ENCODE measurements at regions not wholly inside any gene's neighbourhood (a gene's known extent, or its start where the extent isn't known, plus 50 kb on each side); places are given as distances from the start of the nearest gene placed in this dataset.

DNA sequence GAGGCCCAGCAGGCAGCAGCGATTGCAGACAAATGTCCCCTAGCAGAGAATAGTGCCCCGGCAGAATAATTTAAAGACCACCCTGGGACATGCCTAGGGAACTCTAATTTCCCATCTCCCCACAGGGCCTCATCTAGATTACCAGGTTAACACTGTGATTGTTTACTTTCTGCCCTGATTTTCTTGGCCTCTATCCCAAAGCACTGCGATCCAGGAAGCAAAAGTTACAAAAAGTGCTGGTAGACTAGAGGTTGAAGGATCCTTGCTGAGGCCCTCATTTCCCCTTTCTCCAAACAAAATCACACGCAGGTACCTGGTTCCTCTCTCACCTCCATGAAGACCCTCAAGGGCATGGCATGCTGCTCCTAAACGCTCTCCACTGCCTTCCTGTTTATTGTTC is 229.7 kb downstream of the C1orf94 start:
- H3K9me3 ChIP-seq (ENCODE audit: control insufficient read depth, insufficient read depth, low read depth, low read length) = no peaks in the 10 kb centered on the region
- H3K4me2 ChIP-seq (ENCODE audit: extremely low read depth, insufficient read depth, low read length) = no peak overlapping the region
- H3K27me3 ChIP-seq (ENCODE audit: control insufficient read depth, insufficient read depth, low read length) = no peaks in the 10 kb centered on the region
- H3K4me1 ChIP-seq (ENCODE audit: control insufficient read depth, extremely low read depth, insufficient read depth, low read length) = no peaks in the 10 kb centered on the region
- H4K20me1 ChIP-seq (ENCODE audit: control insufficient read depth, extremely low read depth, insufficient read depth, low read length) = no peaks in the 10 kb centered on the region
- H3K79me2 ChIP-seq (ENCODE audit: control insufficient read depth, insufficient read depth, low read length) = no peaks in the 10 kb centered on the region
- DNase-seq (ENCODE audit: low read depth in 2 of 2) = no peak
- H3K27ac ChIP-seq (ENCODE audit: insufficient read depth, low read length) = no peak overlapping the region
- no peak overlapping the region for H3K4me3 ChIP-seq (replicated peaks in 1 of 4; ENCODE audit: control extremely low read depth in 1 of 4, insufficient read depth in 1 of 4, low read depth in 3 of 4, low read length in 4 of 4)
- no peak overlapping the region for H2AFZ ChIP-seq (ENCODE audit: low read length)
- no peaks in the 10 kb centered on the region for H3K36me3 ChIP-seq (ENCODE audit: control insufficient read depth, insufficient read depth, low read length)
- no peak overlapping the region for H3K9ac ChIP-seq (ENCODE audit: insufficient read depth, low read length)
- no peak for TF ChIP-seq EZH2 (IDR thresholded peaks at IDR 0.05; ENCODE audit: low read length, missing control alignments)
- TF ChIP-seq, protein P1, sequence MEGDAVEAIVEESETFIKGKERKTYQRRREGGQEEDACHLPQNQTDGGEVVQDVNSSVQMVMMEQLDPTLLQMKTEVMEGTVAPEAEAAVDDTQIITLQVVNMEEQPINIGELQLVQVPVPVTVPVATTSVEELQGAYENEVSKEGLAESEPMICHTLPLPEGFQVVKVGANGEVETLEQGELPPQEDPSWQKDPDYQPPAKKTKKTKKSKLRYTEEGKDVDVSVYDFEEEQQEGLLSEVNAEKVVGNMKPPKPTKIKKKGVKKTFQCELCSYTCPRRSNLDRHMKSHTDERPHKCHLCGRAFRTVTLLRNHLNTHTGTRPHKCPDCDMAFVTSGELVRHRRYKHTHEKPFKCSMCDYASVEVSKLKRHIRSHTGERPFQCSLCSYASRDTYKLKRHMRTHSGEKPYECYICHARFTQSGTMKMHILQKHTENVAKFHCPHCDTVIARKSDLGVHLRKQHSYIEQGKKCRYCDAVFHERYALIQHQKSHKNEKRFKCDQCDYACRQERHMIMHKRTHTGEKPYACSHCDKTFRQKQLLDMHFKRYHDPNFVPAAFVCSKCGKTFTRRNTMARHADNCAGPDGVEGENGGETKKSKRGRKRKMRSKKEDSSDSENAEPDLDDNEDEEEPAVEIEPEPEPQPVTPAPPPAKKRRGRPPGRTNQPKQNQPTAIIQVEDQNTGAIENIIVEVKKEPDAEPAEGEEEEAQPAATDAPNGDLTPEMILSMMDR (conservative IDR thresholded peaks at IDR 0.05 in 1 of 2, IDR thresholded peaks at IDR 0.05 in 1 of 2; ENCODE audit: low read depth in 1 of 2, low read length in 2 of 2) = no peak

DNA sequence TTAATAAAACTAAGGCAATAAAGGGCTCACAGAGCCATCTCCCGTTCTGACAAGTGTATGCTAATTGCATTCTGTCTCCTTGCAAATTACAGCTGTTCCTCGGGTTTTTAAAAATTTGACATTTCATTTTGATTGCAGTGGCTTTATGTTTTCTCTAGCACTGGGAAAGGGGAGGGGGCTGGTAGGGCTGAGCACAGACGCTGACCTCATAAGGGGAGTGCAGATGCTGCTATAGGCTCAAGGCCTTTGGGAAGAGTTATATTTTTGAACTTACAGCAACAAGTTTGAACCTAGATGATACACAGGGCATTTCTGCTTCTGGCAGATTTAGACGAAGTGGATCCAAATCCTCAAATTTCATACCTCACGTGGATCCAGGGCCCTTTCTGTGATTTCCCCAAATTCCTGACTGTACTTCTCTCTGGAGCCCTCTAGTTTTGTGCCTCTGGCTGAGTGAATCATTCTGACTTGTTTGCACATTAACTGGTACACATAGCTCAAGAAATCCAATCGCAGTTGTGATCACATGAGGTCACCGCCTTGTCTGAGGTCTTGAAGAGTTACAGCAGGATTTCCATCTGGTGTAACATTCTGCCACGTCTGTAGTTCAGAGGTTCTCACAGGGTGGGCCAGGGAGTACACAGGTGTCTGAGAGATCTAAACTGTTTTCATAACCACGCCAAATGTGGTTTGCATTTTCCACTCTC is 230.3 kb downstream of the C1orf94 start:
- no peak overlapping the region for H3K9ac ChIP-seq (ENCODE audit: insufficient read depth, low read length)
- no peak overlapping the region for H3K4me2 ChIP-seq (ENCODE audit: extremely low read depth, insufficient read depth, low read length)

GRCh38 chr1:34408011-34408410 is 231.3 kb downstream of the C1orf94 start:
- Histone ChIP-seq H3K9ac (ENCODE audit: insufficient read depth, low read length) (no peak overlapping the region), H3K4me3 (replicated peaks in 1 of 4; ENCODE audit: control extremely low read depth in 1 of 4, insufficient read depth in 1 of 4, low read depth in 3 of 4, low read length in 4 of 4) (no peak overlapping the region), H3K79me2 (ENCODE audit: control insufficient read depth, insufficient read depth, low read length) (no peaks in the 10 kb centered on the region), H4K20me1 (ENCODE audit: control insufficient read depth, extremely low read depth, insufficient read depth, low read length) (no peaks in the 10 kb centered on the region), H2AFZ (ENCODE audit: low read length) (no peak overlapping the region), H3K9me3 (ENCODE audit: control insufficient read depth, insufficient read depth, low read depth, low read length) (no peaks in the 10 kb centered on the region), H3K27ac (ENCODE audit: insufficient read depth, low read length) (no peak overlapping the region), H3K27me3 (ENCODE audit: control insufficient read depth, insufficient read depth, low read length) (no peaks in the 10 kb centered on the region), H3K4me1 (ENCODE audit: control insufficient read depth, extremely low read depth, insufficient read depth, low read length) (no peaks in the 10 kb centered on the region), H3K4me2 (ENCODE audit: extremely low read depth, insufficient read depth, low read length) (no peak overlapping the region), H3K36me3 (ENCODE audit: control insufficient read depth, insufficient read depth, low read length) (no peaks in the 10 kb centered on the region)
- TF ChIP-seq, protein P1 (conservative IDR thresholded peaks at IDR 0.05 in 1 of 2, IDR thresholded peaks at IDR 0.05 in 1 of 2; ENCODE audit: low read depth in 1 of 2, low read length in 2 of 2) = no peak
- no peak for TF ChIP-seq EZH2 (IDR thresholded peaks at IDR 0.05; ENCODE audit: low read length, missing control alignments)
- DNase-seq (ENCODE audit: low read depth in 2 of 2) = no peak

More for the DNA sequence above, 230.3 kb downstream of the C1orf94 start:
- no peak for TF ChIP-seq EZH2 (IDR thresholded peaks at IDR 0.05; ENCODE audit: low read length, missing control alignments)
- TF ChIP-seq, protein P1 (conservative IDR thresholded peaks at IDR 0.05 in 1 of 2, IDR thresholded peaks at IDR 0.05 in 1 of 2; ENCODE audit: low read depth in 1 of 2, low read length in 2 of 2) = no peak
- H3K4me3 ChIP-seq (replicated peaks in 1 of 4; ENCODE audit: control extremely low read depth in 1 of 4, insufficient read depth in 1 of 4, low read depth in 3 of 4, low read length in 4 of 4) = no peak overlapping the region
- H2AFZ ChIP-seq (ENCODE audit: low read length) = no peak overlapping the region
- H3K4me1 ChIP-seq (ENCODE audit: control insufficient read depth, extremely low read depth, insufficient read depth, low read length) = no peaks in the 10 kb centered on the region
- DNase-seq (ENCODE audit: low read depth in 2 of 2) = no peak
- H4K20me1 ChIP-seq (ENCODE audit: control insufficient read depth, extremely low read depth, insufficient read depth, low read length) = no peaks in the 10 kb centered on the region
- H3K27ac ChIP-seq (ENCODE audit: insufficient read depth, low read length) = no peak overlapping the region
- H3K27me3 ChIP-seq (ENCODE audit: control insufficient read depth, insufficient read depth, low read length) = no peaks in the 10 kb centered on the region
- H3K36me3 ChIP-seq (ENCODE audit: control insufficient read depth, insufficient read depth, low read length) = no peaks in the 10 kb centered on the region
- H3K9me3 ChIP-seq (ENCODE audit: control insufficient read depth, insufficient read depth, low read depth, low read length) = no peaks in the 10 kb centered on the region
- H3K79me2 ChIP-seq (ENCODE audit: control insufficient read depth, insufficient read depth, low read length) = no peaks in the 10 kb centered on the region
